HG03520 (cell line): ENCODE measurements at regions not wholly inside any gene's neighbourhood (a gene's known extent, or its start where the extent isn't known, plus 50 kb on each side); places are given as distances from the start of the nearest gene placed in this dataset.

Experiments used
- ATAC-seq: cut with Tn5 transposase; IDR thresholded peaks from one replicate; pipeline ENCODE4 v1.9.1; 2021; ENCODE audit warnings: mild to moderate bottlenecking, moderate library complexity; ENCODE audit not compliant: unreplicated experiment

GRCh38 chr3:135728007-135728721, 237.4 kb upstream of the PPP2R3A start:
- ATAC-seq = no peak

- no peak for ATAC-seq
Measured at GRCh38 chr3:135731546-135731945, 234.0 kb upstream of the PPP2R3A start.

- no peak for ATAC-seq
Measured at GRCh38 chr3:135736740-135737139, 228.8 kb upstream of the PPP2R3A start.

GRCh38 chr3:135739779-135740178, 225.7 kb upstream of the PPP2R3A start:
- no peak for ATAC-seq

- no peak for ATAC-seq
Measured at GRCh38 chr3:135740211-135740610, 225.3 kb upstream of the PPP2R3A start.

GRCh38 chr3:135740751-135741150, 224.8 kb upstream of the PPP2R3A start:
- ATAC-seq = no peak

- ATAC-seq = no peak
Measured at GRCh38 chr3:135751991-135752390, 213.5 kb upstream of the PPP2R3A start.

GRCh38 chr3:135752851-135753250, 212.7 kb upstream of the PPP2R3A start:
- ATAC-seq = no peak

GRCh38 chr3:135753506-135753905, 212.0 kb upstream of the PPP2R3A start:
- ATAC-seq = no peak

GRCh38 chr3:135755330-135756105, 210.0 kb upstream of the PPP2R3A start:
- no peak for ATAC-seq

- no peak for ATAC-seq
Measured at GRCh38 chr3:135756106-135756668, 209.3 kb upstream of the PPP2R3A start.

GRCh38 chr3:135757421-135757820, 208.1 kb upstream of the PPP2R3A start:
- ATAC-seq = no peak

GRCh38 chr3:135758961-135759360, 206.6 kb upstream of the PPP2R3A start:
- no peak for ATAC-seq

- ATAC-seq = no peak
Measured at GRCh38 chr3:135759651-135760050, 205.9 kb upstream of the PPP2R3A start.

GRCh38 chr3:135760581-135760980, 204.9 kb upstream of the PPP2R3A start:
- no peak for ATAC-seq

GRCh38 chr3:135762188-135762856, 203.2 kb upstream of the PPP2R3A start:
- ATAC-seq = no peak

GRCh38 chr3:135766115-135766514, 199.4 kb upstream of the PPP2R3A start:
- no peak for ATAC-seq

GRCh38 chr3:135771760-135772159, 193.8 kb upstream of the PPP2R3A start:
- no peak for ATAC-seq

- ATAC-seq = no peak
Measured at GRCh38 chr3:135779024-135779423, 186.5 kb upstream of the PPP2R3A start.

- ATAC-seq = no peak
Measured at GRCh38 chr3:135779590-135780235, 185.8 kb upstream of the PPP2R3A start.
